SK-N-SH treated with all-trans-retinoic acid at 6 μM for 48 hours (cell line): ENCODE measurements at regions not wholly inside any gene's neighbourhood (a gene's known extent, or its start where the extent isn't known, plus 50 kb on each side); places are given as distances from the start of the nearest gene placed in this dataset.

Experiments
- ARNTL ChIP-seq: fragments of 450-650 bp; formaldehyde crosslinking; IDR thresholded peaks from 2 replicates; pipeline ENCODE4 v1.5.0; 2020; ENCODE audit warnings: low read depth, mild to moderate bottlenecking, moderate library complexity, borderline replicate concordance
- GLIS3 ChIP-seq: fragments of 250-450 bp; sonication (Bioruptor Pico); IDR thresholded peaks from 2 replicates; pipeline ENCODE4 v1.5.0; 2020; ENCODE audit warnings: mild to moderate bottlenecking, moderate library complexity
- ISL1 ChIP-seq: fragments of 250-450 bp; sonication (Bioruptor Pico); IDR thresholded peaks from 2 replicates; pipeline ENCODE4 v2.1.2; 2022; ENCODE audit warnings: mild to moderate bottlenecking, moderate library complexity
- OSR1 ChIP-seq: fragments of 250-450 bp; sonication (Bioruptor Pico); IDR thresholded peaks from 2 replicates; pipeline ENCODE4 v1.8.0; 2022; ENCODE audit warnings: moderate library complexity, mild to moderate bottlenecking, inconsistent platforms
- PPARA ChIP-seq: fragments of 250-450 bp; sonication (Bioruptor Pico); IDR thresholded peaks from 2 replicates; pipeline ENCODE4 v1.5.0; 2020; ENCODE audit warnings: mild to moderate bottlenecking, borderline replicate concordance
- ZFP3 ChIP-seq: fragments of 250-450 bp; sonication (Bioruptor Pico); IDR thresholded peaks from 2 replicates; pipeline ENCODE4 v1.5.0; 2020; ENCODE audit warnings: mild to moderate bottlenecking, moderate library complexity
- ZFP30 ChIP-seq: fragments of 450-650 bp; formaldehyde crosslinking; IDR thresholded peaks from 2 replicates; pipeline ENCODE4 v1.5.0; 2022; ENCODE audit warnings: mild to moderate bottlenecking, moderate library complexity
- TF ChIP-seq, protein P1 (sequence below): fragments of 250-450 bp; sonication (Bioruptor Pico); IDR thresholded peaks from 2 replicates; pipeline ENCODE4 v1.8.0; 2020; ENCODE audit warnings: mild to moderate bottlenecking, moderate library complexity, borderline replicate concordance

DNA sequence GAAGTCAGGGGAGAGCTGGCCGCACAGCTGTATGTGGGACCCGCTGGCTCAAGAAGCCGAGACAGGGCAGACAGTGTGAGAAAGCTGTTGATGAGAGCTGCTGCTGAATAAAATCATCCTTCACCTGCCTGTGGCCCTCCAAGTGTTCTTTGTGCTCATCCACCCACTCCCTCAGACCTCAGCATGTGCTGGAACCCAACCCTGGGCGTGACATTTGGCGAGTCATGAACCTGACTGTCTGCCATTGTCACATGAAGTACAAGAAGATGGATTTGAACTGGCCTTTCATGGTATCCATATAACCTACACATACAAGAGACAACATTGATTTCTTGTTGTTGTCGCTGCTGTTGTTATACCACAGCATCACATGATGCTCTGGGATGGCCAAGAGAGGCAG, 139.7 kb upstream of the PLCXD3 start:
- no peak for TF ChIP-seq ISL1 (CRISPR knock-in tag)
- TF ChIP-seq ARNTL (CRISPR knock-in tag) = no peak
- TF ChIP-seq, protein P1, sequence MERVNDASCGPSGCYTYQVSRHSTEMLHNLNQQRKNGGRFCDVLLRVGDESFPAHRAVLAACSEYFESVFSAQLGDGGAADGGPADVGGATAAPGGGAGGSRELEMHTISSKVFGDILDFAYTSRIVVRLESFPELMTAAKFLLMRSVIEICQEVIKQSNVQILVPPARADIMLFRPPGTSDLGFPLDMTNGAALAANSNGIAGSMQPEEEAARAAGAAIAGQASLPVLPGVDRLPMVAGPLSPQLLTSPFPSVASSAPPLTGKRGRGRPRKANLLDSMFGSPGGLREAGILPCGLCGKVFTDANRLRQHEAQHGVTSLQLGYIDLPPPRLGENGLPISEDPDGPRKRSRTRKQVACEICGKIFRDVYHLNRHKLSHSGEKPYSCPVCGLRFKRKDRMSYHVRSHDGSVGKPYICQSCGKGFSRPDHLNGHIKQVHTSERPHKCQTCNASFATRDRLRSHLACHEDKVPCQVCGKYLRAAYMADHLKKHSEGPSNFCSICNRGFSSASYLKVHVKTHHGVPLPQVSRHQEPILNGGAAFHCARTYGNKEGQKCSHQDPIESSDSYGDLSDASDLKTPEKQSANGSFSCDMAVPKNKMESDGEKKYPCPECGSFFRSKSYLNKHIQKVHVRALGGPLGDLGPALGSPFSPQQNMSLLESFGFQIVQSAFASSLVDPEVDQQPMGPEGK (CRISPR knock-in tag) = no peak
- TF ChIP-seq ZFP3 (CRISPR knock-in tag) = no peak
- TF ChIP-seq PPARA (CRISPR knock-in tag) = no peak
- TF ChIP-seq ZFP30 = no peak
- no peak for TF ChIP-seq GLIS3 (CRISPR knock-in tag)
- TF ChIP-seq OSR1 (CRISPR knock-in tag) = no peak
